CD14-positive monocyte (primary cell): ENCODE measurements at regions not wholly inside any gene's neighbourhood (a gene's known extent, or its start where the extent isn't known, plus 50 kb on each side); places are given as distances from the start of the nearest gene placed in this dataset.

Source experiments
- DNase-seq, 3 donors: peaks; one replicate each; pipeline ENCODE4 v3.0.0-alpha.2; 2011 to 2022
- H2AFZ ChIP-seq: 2 replicates; pipeline ENCODE4 v1.6.0; 2012; ENCODE audit warnings: mild to moderate bottlenecking, low read depth, low read length, inconsistent platforms; ENCODE audit not compliant: insufficient read depth, poor library complexity, severe bottlenecking
- H3K27ac ChIP-seq, 2 donors: 1 replicate in 1 of 2; 2 replicates in 1 of 2; pipeline ENCODE4 v1.5.1; 2012 to 2013; ENCODE audit warnings: low read length in 2 of 2, control low read depth in 1 of 2, inconsistent platforms in 1 of 2, low read depth in 1 of 2, mild to moderate bottlenecking in 1 of 2
- H3K27me3 ChIP-seq, 2 donors: one replicate each; pipeline versions ENCODE4 v1.6.0 to v1.6.1; 2011 to 2013; ENCODE audit warnings: low read length in 2 of 2; ENCODE audit not compliant: control insufficient read depth in 2 of 2, insufficient read depth in 2 of 2
- H3K36me3 ChIP-seq, 2 donors: replicated peaks in 1 of 2; 1 replicate in 1 of 2; 2 replicates in 1 of 2; pipeline versions ENCODE4 v1.5.1 to v1.6.1; 2012 to 2013; ENCODE audit warnings: low read length in 2 of 2, control low read depth in 1 of 2, inconsistent platforms in 1 of 2, mild to moderate bottlenecking in 1 of 2; ENCODE audit not compliant: insufficient read depth in 2 of 2, control insufficient read depth in 1 of 2
- H3K4me1 ChIP-seq, 2 donors: 1 replicate in 1 of 2; 2 replicates in 1 of 2; pipeline versions ENCODE4 v1.5.1 to v1.6.1; 2012 to 2013; ENCODE audit warnings: low read length in 2 of 2, control low read depth in 1 of 2, inconsistent platforms in 1 of 2, mild to moderate bottlenecking in 1 of 2, moderate library complexity in 1 of 2; ENCODE audit not compliant: insufficient read depth in 2 of 2, control insufficient read depth in 1 of 2
- H3K4me2 ChIP-seq: replicated peaks from 2 replicates; pipeline ENCODE3; 2012; ENCODE audit warnings: low read length, moderate library complexity, mild to moderate bottlenecking; ENCODE audit not compliant: poor library complexity, severe bottlenecking; ENCODE audit errors: extremely low read depth
- H3K4me3 ChIP-seq, 3 experiments: fragments of 200-600 bp in 1 of 3; sonication (generic) in 1 of 3; replicated peaks in 1 of 3; 1 replicate in 2 of 3; 2 replicates in 1 of 3; pipeline ENCODE4 v1.5.1; 2011 to 2013; ENCODE audit warnings: low read length in 3 of 3, mild to moderate bottlenecking in 3 of 3, control low read depth in 2 of 3, low read depth in 2 of 3, inconsistent platforms in 1 of 3, moderate library complexity in 1 of 3
- H3K79me2 ChIP-seq: 2 replicates; pipeline ENCODE4 v1.6.0; 2012; ENCODE audit warnings: mild to moderate bottlenecking, control low read depth, inconsistent platforms, low read length, moderate library complexity; ENCODE audit not compliant: insufficient read depth
- H3K9ac ChIP-seq: 2 replicates; pipeline ENCODE4 v1.6.0; 2017; ENCODE audit warnings: low read length, mild to moderate bottlenecking; ENCODE audit not compliant: insufficient read depth, poor library complexity, severe bottlenecking
- H3K9me3 ChIP-seq, 2 donors: replicated peaks in 1 of 2; 1 replicate in 1 of 2; 2 replicates in 1 of 2; pipeline versions ENCODE4 v1.5.1 to v1.6.1; 2012 to 2013; ENCODE audit warnings: low read length in 2 of 2, control low read depth in 1 of 2; ENCODE audit not compliant: control insufficient read depth in 1 of 2, insufficient read depth in 1 of 2
- H4K20me1 ChIP-seq: 2 replicates; pipeline ENCODE4 v1.6.0; 2012; ENCODE audit warnings: mild to moderate bottlenecking, low read length, control low read depth, moderate library complexity; ENCODE audit not compliant: insufficient read depth
- H3K27ac Mint-ChIP-seq, 7 donors: one replicate each; pipeline ENCODE4 v1.8.0; 2020; ENCODE audit warnings: mild to moderate bottlenecking in 7 of 7, mixed read lengths in 7 of 7, moderate library complexity in 6 of 7, inconsistent platforms in 2 of 7
- H3K27me3 Mint-ChIP-seq, 3 donors: one replicate each; pipeline ENCODE4 v1.8.0; 2021 to 2022; ENCODE audit warnings: low read depth in 3 of 3, mild to moderate bottlenecking in 3 of 3, mixed read lengths in 3 of 3, moderate library complexity in 3 of 3, inconsistent platforms in 1 of 3
- H3K36me3 Mint-ChIP-seq, 2 donors: one replicate each; pipeline ENCODE4 v1.8.0; 2020; ENCODE audit warnings: mixed read lengths in 2 of 2, inconsistent platforms in 1 of 2, mild to moderate bottlenecking in 1 of 2
- H3K4me1 Mint-ChIP-seq: one replicate; pipeline ENCODE4 v1.8.0; 2020; ENCODE audit warnings: mild to moderate bottlenecking, mixed read lengths
- H3K4me3 Mint-ChIP-seq, 2 donors: one replicate each; pipeline ENCODE4 v1.8.0; 2020; ENCODE audit warnings: mild to moderate bottlenecking in 2 of 2, mixed read lengths in 2 of 2, moderate library complexity in 1 of 2
- H3K9me3 Mint-ChIP-seq, 7 donors: one replicate each; pipeline ENCODE4 v1.8.0; 2020 to 2022; ENCODE audit warnings: mixed read lengths in 7 of 7, mild to moderate bottlenecking in 6 of 7, moderate library complexity in 6 of 7, inconsistent platforms in 2 of 7
- WGBS: methylation state at CpG from one replicate; pipeline ENCODE4 v1.1.5; 2013; ENCODE audit warnings: missing lambda C conversion rate; ENCODE audit not compliant: insufficient coverage; 5-methylcytosine and 5-hydroxymethylcytosine counted together
- intact Hi-C, 2 donors: fragments of 100-400 bp; cut with micrococcal nuclease; formaldehyde crosslinking; loops; one replicate each; pipeline versions ENCODE4 v1.15.0 to v1.15.1; 2023
- TF ChIP-seq, protein P1 (sequence below): fragments of 200-600 bp; IDR thresholded peaks from one replicate; pipeline ENCODE4 v1.8.0; 2022; ENCODE audit warnings: antibody characterized with exemption, mild to moderate bottlenecking

- H3K4me2 ChIP-seq: no peak overlapping the region
- H3K79me2 ChIP-seq: no peaks in the 10 kb centered on the region
- Mint-ChIP-seq H3K36me3 (no peaks in the 10 kb centered on the region), H3K4me3 (no peak overlapping the region), H3K27me3 (peaks cover 0 to 3% (median 0%) of the 10 kb centered on the region in 3 donors), H3K9me3 (peaks cover 5 to 20% (median 9%) of the 10 kb centered on the region in 7 donors), H3K27ac (no peak overlapping the region), H3K4me1 (no peaks in the 10 kb centered on the region)
- no peaks in the 10 kb centered on the region for H4K20me1 ChIP-seq
- H3K27ac ChIP-seq: no peak overlapping the region
- TF ChIP-seq, protein P1, sequence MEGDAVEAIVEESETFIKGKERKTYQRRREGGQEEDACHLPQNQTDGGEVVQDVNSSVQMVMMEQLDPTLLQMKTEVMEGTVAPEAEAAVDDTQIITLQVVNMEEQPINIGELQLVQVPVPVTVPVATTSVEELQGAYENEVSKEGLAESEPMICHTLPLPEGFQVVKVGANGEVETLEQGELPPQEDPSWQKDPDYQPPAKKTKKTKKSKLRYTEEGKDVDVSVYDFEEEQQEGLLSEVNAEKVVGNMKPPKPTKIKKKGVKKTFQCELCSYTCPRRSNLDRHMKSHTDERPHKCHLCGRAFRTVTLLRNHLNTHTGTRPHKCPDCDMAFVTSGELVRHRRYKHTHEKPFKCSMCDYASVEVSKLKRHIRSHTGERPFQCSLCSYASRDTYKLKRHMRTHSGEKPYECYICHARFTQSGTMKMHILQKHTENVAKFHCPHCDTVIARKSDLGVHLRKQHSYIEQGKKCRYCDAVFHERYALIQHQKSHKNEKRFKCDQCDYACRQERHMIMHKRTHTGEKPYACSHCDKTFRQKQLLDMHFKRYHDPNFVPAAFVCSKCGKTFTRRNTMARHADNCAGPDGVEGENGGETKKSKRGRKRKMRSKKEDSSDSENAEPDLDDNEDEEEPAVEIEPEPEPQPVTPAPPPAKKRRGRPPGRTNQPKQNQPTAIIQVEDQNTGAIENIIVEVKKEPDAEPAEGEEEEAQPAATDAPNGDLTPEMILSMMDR: no peak
- no peak overlapping the region for H3K9ac ChIP-seq
- intact Hi-C loops: no loop called here
- peaks cover 0 to 4% of the 10 kb centered on the region in 2 donors for H3K9me3 ChIP-seq
- H3K27me3 ChIP-seq: no peaks in the 10 kb centered on the region
- 97% methylated on average over 2 of the region's 4 CpGs for WGBS
- DNase-seq: no peak
- no peak overlapping the region for H2AFZ ChIP-seq
- H3K36me3 ChIP-seq: no peaks in the 10 kb centered on the region
- no peaks in the 10 kb centered on the region for H3K4me1 ChIP-seq
- H3K4me3 ChIP-seq: no peak overlapping the region
Measured at GRCh38 chr7:112699725-112700513, 90.3 kb downstream of the TMEM168 start.

DNA sequence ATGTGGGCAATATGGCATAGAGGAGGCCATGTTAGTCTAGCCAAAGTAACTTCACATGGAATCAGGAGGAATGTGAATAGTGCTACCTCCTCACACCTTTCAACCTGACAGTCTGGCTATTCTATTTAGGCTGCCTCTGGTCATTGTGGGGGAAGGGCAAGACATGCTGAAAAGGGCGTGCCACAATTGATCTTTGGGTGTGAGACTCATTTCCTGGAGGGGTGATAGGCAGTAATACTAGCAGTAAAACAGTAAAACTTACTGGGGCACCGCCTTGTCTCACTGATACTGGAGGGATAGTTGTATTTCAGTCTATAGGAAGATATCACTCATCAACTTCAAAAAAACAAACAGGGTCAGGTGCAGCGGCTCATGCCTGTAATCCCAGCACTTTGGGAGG, 88.7 kb downstream of the TMEM168 start:
- H3K27ac Mint-ChIP-seq: no peak overlapping the region
- no peak overlapping the region for H3K27ac ChIP-seq
- H3K4me3 ChIP-seq: no peak overlapping the region
- no peak overlapping the region for H2AFZ ChIP-seq
- no peak overlapping the region for H3K4me2 ChIP-seq
- H3K27me3 Mint-ChIP-seq: peaks cover 0 to 3% (median 1%) of the 10 kb centered on the region in 3 donors
- TF ChIP-seq, protein P1: no peak
- peaks cover 0 to 4% of the 10 kb centered on the region in 2 donors for H3K9me3 ChIP-seq
- no peak overlapping the region for H3K9ac ChIP-seq
- no peaks in the 10 kb centered on the region for H4K20me1 ChIP-seq
- DNase-seq: no peak
- WGBS: no CpG with 5 or more reads among the region's 3 CpGs
- no peaks in the 10 kb centered on the region for H3K79me2 ChIP-seq
- H3K36me3 Mint-ChIP-seq: no peaks in the 10 kb centered on the region
- H3K4me3 Mint-ChIP-seq: no peak overlapping the region
- intact Hi-C loops: no loop called here
- H3K36me3 ChIP-seq: no peaks in the 10 kb centered on the region
- H3K4me1 Mint-ChIP-seq: no peaks in the 10 kb centered on the region
- H3K27me3 ChIP-seq: no peaks in the 10 kb centered on the region
- H3K4me1 ChIP-seq: no peaks in the 10 kb centered on the region
- peaks cover 3 to 18% (median 8%) of the 10 kb centered on the region in 7 donors for H3K9me3 Mint-ChIP-seq
